Activated effector memory CD4-positive, alpha-beta T cell treated with Interleukin-2 at 50 U/mL for 16 hours (primary cell): ENCODE measurements at regions not wholly inside any gene's neighbourhood (a gene's known extent, or its start where the extent isn't known, plus 50 kb on each side); places are given as distances from the start of the nearest gene placed in this dataset.

Experiments
- DNase-seq: peaks from one replicate; pipeline ENCODE4 v3.0.0-alpha.2; 2020

GRCh38 chr10:78574547-78574946, 494.2 kb upstream of the ZMIZ1 start:
- no peak for DNase-seq

- no peak for DNase-seq
These were observed 493.4 kb upstream of the ZMIZ1 start for GRCh38 chr10:78575400-78575799.

- DNase-seq = no peak
These were observed 492.5 kb upstream of the ZMIZ1 start for GRCh38 chr10:78576276-78576675.

- DNase-seq = no peak
These were observed 491.1 kb upstream of the ZMIZ1 start for GRCh38 chr10:78577712-78578111.

- DNase-seq = no peak
These were observed 489.8 kb upstream of the ZMIZ1 start for GRCh38 chr10:78578929-78579328.

- DNase-seq = no peak
These were observed 489.2 kb upstream of the ZMIZ1 start for GRCh38 chr10:78579576-78579975.

- DNase-seq = no peak
These were observed 488.8 kb upstream of the ZMIZ1 start for GRCh38 chr10:78579995-78580394.

- DNase-seq = no peak
These were observed 487.6 kb upstream of the ZMIZ1 start for GRCh38 chr10:78581133-78581694.

GRCh38 chr10:78582540-78582939, 486.2 kb upstream of the ZMIZ1 start:
- no peak for DNase-seq

GRCh38 chr10:78584266-78584665, 484.5 kb upstream of the ZMIZ1 start:
- no peak for DNase-seq

GRCh38 chr10:78584681-78585080, 484.1 kb upstream of the ZMIZ1 start:
- DNase-seq = no peak

- no peak for DNase-seq
These were observed 482.8 kb upstream of the ZMIZ1 start for GRCh38 chr10:78585952-78586351.

- DNase-seq = no peak
These were observed 480.5 kb upstream of the ZMIZ1 start for GRCh38 chr10:78588194-78588811.

GRCh38 chr10:78589687-78590086, 479.1 kb upstream of the ZMIZ1 start:
- no peak for DNase-seq

GRCh38 chr10:78591066-78591465, 477.7 kb upstream of the ZMIZ1 start:
- no peak for DNase-seq

GRCh38 chr10:78594559-78595268, 474.1 kb upstream of the ZMIZ1 start:
- DNase-seq = no peak

- DNase-seq = no peak
These were observed 473.5 kb upstream of the ZMIZ1 start for GRCh38 chr10:78595269-78595619.

GRCh38 chr10:78596556-78596955, 472.2 kb upstream of the ZMIZ1 start:
- no peak for DNase-seq

- no peak for DNase-seq
These were observed 470.8 kb upstream of the ZMIZ1 start for GRCh38 chr10:78597796-78598555.

- DNase-seq = no peak
These were observed 469.5 kb upstream of the ZMIZ1 start for GRCh38 chr10:78599122-78599853.

GRCh38 chr10:78600121-78600665, 468.6 kb upstream of the ZMIZ1 start:
- no peak for DNase-seq

GRCh38 chr10:78600740-78601139, 468.0 kb upstream of the ZMIZ1 start:
- DNase-seq = no peak
